Mesothelial cell of epicardium (in vitro differentiated cells): ENCODE measurements at regions not wholly inside any gene's neighbourhood (a gene's known extent, or its start where the extent isn't known, plus 50 kb on each side); places are given as distances from the start of the nearest gene placed in this dataset.

Experiments used
- DNase-seq, 2 experiments: peaks; one replicate each; pipeline ENCODE4 v3.0.0; 2021; ENCODE audit warnings: low spot score in 2 of 2; ENCODE audit not compliant: unreplicated experiment in 2 of 2
- H3K27ac Mint-ChIP-seq: 2 replicates; pipeline ENCODE4 v1.8.0; 2021; ENCODE audit warnings: mixed read lengths
- H3K27me3 Mint-ChIP-seq: 2 replicates; pipeline ENCODE4 v1.8.0; 2021; ENCODE audit warnings: low read depth, mixed read lengths
- H3K36me3 Mint-ChIP-seq: 2 replicates; pipeline ENCODE4 v1.8.0; 2021; ENCODE audit warnings: mixed read lengths
- H3K4me1 Mint-ChIP-seq: 2 replicates; pipeline ENCODE4 v1.8.0; 2021; ENCODE audit warnings: mixed read lengths
- H3K4me3 Mint-ChIP-seq: 2 replicates; pipeline ENCODE4 v1.8.0; 2021; ENCODE audit warnings: mild to moderate bottlenecking, moderate library complexity, mixed read lengths
- H3K9me3 Mint-ChIP-seq: 2 replicates; pipeline ENCODE4 v1.8.0; 2021; ENCODE audit warnings: mixed read lengths
- CTCF ChIP-seq: fragments of 200-600 bp; sonication (generic); IDR thresholded peaks from one replicate; pipeline ENCODE4 v1.5.0; 2021; ENCODE audit warnings: antibody characterized with exemption; ENCODE audit not compliant: unreplicated experiment

DNA sequence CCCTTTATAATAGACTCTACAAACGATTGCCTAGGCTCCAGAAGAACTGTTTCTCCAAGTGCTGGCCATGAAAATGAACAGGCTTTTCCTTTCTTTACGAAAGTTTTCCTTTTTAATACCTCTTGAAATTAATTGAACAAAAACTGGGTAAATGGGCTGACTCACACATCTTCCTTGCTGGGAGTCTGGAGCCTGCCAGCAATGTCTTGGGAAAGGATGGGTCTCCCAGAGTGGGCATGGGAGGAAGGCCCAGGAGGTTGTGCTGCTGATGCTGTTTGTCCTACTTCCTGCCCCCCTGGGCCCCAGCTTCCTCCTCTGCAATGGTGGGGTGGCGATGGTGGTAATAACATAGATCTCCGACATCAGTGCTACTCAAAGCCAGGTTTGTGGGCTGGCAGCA is 174.1 kb downstream of the RPS24 start:
- no peak for DNase-seq
- Mint-ChIP-seq H3K27me3 (no peaks in the 10 kb centered on the region), H3K36me3 (no peaks in the 10 kb centered on the region), H3K9me3 (no peaks in the 10 kb centered on the region), H3K27ac (no peak overlapping the region), H3K4me3 (no peak overlapping the region), H3K4me1 (peaks cover 25% of the 10 kb centered on the region)
- no peak for TF ChIP-seq CTCF

- no peak for TF ChIP-seq CTCF
- Mint-ChIP-seq H3K27me3 (no peaks in the 10 kb centered on the region), H3K36me3 (no peaks in the 10 kb centered on the region), H3K4me3 (no peak overlapping the region), H3K27ac (no peak overlapping the region), H3K4me1 (peaks cover 26% of the 10 kb centered on the region), H3K9me3 (no peaks in the 10 kb centered on the region)
- no peak for DNase-seq
Measured at GRCh38 chr10:78209970-78210369, 176.3 kb downstream of the RPS24 start.

DNA sequence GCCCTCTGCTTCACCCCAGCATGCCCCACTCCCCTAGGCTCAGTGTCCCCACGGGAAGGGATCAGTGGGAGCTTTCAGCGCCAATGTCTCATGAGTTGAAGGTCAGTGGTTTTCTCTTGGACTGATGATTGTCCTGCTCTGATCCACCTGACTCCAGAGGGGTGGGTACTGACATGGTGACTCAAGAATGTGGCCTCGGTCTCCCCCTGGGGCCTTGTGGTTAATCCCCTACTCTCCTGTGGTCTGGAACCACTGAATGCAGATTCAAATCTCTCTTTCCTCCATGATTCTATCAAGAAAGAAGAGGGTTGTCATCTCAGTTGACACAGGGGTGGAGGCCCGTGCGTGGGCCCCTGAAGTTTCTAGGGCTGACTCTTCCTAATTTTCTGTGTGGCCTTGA is 176.9 kb downstream of the RPS24 start:
- Mint-ChIP-seq H3K27ac (no peak overlapping the region), H3K4me3 (no peak overlapping the region), H3K27me3 (no peaks in the 10 kb centered on the region), H3K4me1 (peaks cover 32% of the 10 kb centered on the region), H3K9me3 (no peaks in the 10 kb centered on the region), H3K36me3 (no peaks in the 10 kb centered on the region)
- TF ChIP-seq CTCF, result no peak
- no peak for DNase-seq

- TF ChIP-seq CTCF, result no peak
- no peak for DNase-seq
- H3K36me3 Mint-ChIP-seq, result no peaks in the 10 kb centered on the region
- no peak overlapping the region for H3K27ac Mint-ChIP-seq
- no peak overlapping the region for H3K4me3 Mint-ChIP-seq
- no peaks in the 10 kb centered on the region for H3K27me3 Mint-ChIP-seq
- no peaks in the 10 kb centered on the region for H3K9me3 Mint-ChIP-seq
- H3K4me1 Mint-ChIP-seq, result peaks cover 36% of the 10 kb centered on the region
Measured at GRCh38 chr10:78210976-78211375, 177.3 kb downstream of the RPS24 start.

DNA sequence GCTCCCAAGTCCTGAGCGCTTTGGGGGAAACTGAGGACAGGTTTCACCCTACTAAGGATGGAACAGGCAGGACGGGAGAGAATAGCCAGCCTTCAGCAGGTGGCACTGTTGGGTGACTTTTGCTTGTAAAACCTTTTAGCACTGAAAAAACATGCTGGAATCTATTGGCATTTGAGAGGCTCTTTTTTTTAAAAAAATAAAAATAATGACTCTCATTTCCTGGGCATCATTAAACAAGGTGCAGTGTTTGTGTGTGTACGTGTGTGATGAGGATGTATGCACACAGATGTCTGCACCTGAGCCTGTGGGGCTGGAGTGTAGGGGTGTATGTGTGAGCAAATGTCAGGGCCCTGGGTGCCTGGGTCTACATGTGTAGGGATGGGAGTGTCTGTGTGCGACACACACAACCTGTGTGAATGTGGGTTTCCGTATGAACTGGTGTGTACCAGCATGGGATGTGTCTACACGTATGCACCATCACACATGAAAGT is 177.9 kb downstream of the RPS24 start:
- peak in 1 of 2 experiments; percentile 61 for DNase-seq
- peak; percentile 46 for TF ChIP-seq CTCF
- Mint-ChIP-seq H3K9me3 (no peaks in the 10 kb centered on the region), H3K27me3 (no peaks in the 10 kb centered on the region), H3K27ac (peak overlapping the region; percentile 84), H3K4me1 (peaks cover 42% of the 10 kb centered on the region), H3K36me3 (no peaks in the 10 kb centered on the region), H3K4me3 (no peak overlapping the region)
